ENCODE measurements at regions not wholly inside any gene's neighbourhood (a gene's known extent, or its start where the extent isn't known, plus 50 kb on each side); places are given as distances from the start of the nearest gene placed in this dataset.

DNA sequence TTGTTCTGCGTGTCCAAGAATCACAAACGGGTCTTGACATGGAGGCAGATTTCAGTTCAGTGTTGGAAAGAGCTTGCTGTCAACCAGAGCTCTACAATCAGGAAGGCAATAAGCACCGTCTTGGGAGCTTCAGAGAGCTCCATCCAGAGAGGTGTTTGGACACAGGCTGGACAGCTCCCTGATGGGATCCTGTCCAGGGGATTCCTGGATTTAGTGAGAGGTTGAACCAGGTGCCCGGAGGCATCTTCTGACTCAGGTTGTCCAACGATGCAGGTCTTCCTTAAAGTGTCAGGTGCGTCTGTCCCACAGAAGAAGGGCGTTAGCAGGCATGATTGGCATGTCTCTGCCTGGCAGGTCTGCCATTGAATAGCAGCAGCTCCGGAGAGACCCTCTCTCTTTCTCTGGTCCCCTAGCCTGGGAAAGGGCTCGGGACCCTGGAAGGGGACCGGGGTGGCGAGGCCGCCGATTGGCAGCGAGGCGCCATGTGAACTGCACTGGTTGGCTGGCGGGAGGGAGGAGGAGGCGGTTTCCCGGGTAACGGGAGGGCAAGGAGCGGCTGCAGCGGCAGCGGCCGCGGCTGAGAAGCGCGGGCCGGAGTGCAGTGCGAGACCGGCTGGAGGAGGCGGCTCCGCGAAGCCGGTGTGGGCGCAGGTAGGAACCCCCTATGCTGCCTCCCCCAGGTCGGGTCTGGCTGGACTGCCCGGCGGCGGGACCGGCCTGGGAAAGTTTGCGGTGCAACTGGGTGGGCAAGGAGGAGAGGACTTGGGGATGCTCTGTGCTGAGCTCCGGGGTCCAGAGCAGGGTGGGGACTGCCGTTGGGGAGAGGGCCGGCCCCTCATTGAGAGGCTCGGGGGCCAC lies 104.1 kb upstream of the E2F8 start:
- Histone ChIP-seq H4K20me1 (ENCODE audit: control insufficient read depth, insufficient read depth, low read depth, low read length) (no peaks in the 10 kb centered on the region), H3F3A (ENCODE audit: control insufficient read depth, insufficient read depth) (no peaks in the 10 kb centered on the region), H3K36me3 (ENCODE audit: control insufficient read depth, low read length) (no peaks in the 10 kb centered on the region), H3K4me3 (ENCODE audit: low read length) (no peak overlapping the region), H3K27me3 (ENCODE audit: control insufficient read depth, low read length) (peaks cover 45% of the 10 kb centered on the region), H3K79me2 (ENCODE audit: control insufficient read depth, low read length) (no peaks in the 10 kb centered on the region), H3K4me1 (ENCODE audit: control insufficient read depth, low read length) (no peaks in the 10 kb centered on the region), H3K9me3 (ENCODE audit: control insufficient read depth, insufficient read depth, low read length) (no peaks in the 10 kb centered on the region), H3K27ac (ENCODE audit: low read depth, low read length) (no peak overlapping the region), H3K4me2 (ENCODE audit: low read length) (no peak overlapping the region), H3K9me2 (replicated peaks; ENCODE audit: control insufficient read depth, low read length) (no peaks in the 10 kb centered on the region)
- no peak for TF ChIP-seq EZH2phosphoT487 (IDR thresholded peaks at IDR 0.05; ENCODE audit: borderline replicate concordance, low read length)

DNA sequence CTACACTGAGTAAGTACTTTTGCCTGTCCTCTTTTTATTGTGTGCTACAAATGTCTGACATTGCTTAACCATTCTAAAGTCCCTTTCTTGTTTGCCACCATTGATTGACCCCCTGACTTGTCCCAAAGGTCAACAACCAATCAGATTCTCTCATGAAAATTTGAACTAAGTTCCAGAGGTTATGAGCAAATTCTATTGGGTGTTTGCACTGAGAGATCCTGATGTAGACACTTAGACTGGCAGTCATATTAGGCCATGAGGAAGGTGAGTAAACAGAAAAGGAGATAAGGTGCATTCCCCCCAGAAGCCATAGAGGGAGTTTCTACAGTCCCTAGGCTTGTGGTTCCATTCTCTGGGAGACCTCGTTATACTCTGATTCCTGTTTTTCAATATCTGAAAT lies 101.3 kb upstream of the E2F8 start:
- Histone ChIP-seq H3K27ac (ENCODE audit: low read depth, low read length) (no peak overlapping the region), H3K9me3 (ENCODE audit: control insufficient read depth, insufficient read depth, low read length) (no peaks in the 10 kb centered on the region), H4K20me1 (ENCODE audit: control insufficient read depth, insufficient read depth, low read depth, low read length) (no peaks in the 10 kb centered on the region), H3F3A (ENCODE audit: control insufficient read depth, insufficient read depth) (no peaks in the 10 kb centered on the region), H3K4me2 (ENCODE audit: low read length) (no peak overlapping the region), H3K27me3 (ENCODE audit: control insufficient read depth, low read length) (peaks cover 29% of the 10 kb centered on the region), H3K4me3 (ENCODE audit: low read length) (no peak overlapping the region), H3K36me3 (ENCODE audit: control insufficient read depth, low read length) (no peaks in the 10 kb centered on the region), H3K9me2 (replicated peaks; ENCODE audit: control insufficient read depth, low read length) (no peaks in the 10 kb centered on the region), H3K79me2 (ENCODE audit: control insufficient read depth, low read length) (no peaks in the 10 kb centered on the region), H3K4me1 (ENCODE audit: control insufficient read depth, low read length) (no peaks in the 10 kb centered on the region)
- TF ChIP-seq, protein P1, sequence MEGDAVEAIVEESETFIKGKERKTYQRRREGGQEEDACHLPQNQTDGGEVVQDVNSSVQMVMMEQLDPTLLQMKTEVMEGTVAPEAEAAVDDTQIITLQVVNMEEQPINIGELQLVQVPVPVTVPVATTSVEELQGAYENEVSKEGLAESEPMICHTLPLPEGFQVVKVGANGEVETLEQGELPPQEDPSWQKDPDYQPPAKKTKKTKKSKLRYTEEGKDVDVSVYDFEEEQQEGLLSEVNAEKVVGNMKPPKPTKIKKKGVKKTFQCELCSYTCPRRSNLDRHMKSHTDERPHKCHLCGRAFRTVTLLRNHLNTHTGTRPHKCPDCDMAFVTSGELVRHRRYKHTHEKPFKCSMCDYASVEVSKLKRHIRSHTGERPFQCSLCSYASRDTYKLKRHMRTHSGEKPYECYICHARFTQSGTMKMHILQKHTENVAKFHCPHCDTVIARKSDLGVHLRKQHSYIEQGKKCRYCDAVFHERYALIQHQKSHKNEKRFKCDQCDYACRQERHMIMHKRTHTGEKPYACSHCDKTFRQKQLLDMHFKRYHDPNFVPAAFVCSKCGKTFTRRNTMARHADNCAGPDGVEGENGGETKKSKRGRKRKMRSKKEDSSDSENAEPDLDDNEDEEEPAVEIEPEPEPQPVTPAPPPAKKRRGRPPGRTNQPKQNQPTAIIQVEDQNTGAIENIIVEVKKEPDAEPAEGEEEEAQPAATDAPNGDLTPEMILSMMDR (IDR thresholded peaks at IDR 0.05; ENCODE audit: low read depth, low read length, poor library complexity, severe bottlenecking): no peak
- TF ChIP-seq EZH2phosphoT487 (IDR thresholded peaks at IDR 0.05; ENCODE audit: borderline replicate concordance, low read length): no peak

DNA sequence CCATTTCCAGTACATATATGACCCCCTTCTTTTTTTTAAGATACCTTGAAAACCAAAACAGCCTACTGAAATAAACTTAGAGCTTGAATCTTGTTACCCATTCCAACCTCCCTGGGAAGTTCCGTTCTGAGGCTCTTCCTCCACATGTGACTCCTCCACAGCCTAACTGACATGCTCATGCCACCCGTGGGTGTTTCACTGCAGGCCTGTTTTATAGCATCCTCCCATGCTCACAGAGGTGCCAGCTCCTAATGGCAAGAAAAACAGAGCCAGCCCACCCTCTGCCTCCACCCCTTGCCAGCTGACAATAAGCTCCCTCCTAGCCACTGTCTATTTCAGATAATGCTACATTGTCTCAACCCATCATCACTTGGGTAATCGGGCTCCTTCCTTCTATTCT lies 97.6 kb upstream of the E2F8 start:
- Histone ChIP-seq H3F3A (ENCODE audit: control insufficient read depth, insufficient read depth) (no peaks in the 10 kb centered on the region), H3K4me3 (ENCODE audit: low read length) (no peak overlapping the region), H3K4me1 (ENCODE audit: control insufficient read depth, low read length) (no peaks in the 10 kb centered on the region), H3K4me2 (ENCODE audit: low read length) (no peak overlapping the region), H3K27me3 (ENCODE audit: control insufficient read depth, low read length) (peaks cover 15% of the 10 kb centered on the region; the same call in 1 of the 2 replicates), H3K9me2 (replicated peaks; ENCODE audit: control insufficient read depth, low read length) (no peaks in the 10 kb centered on the region), H3K36me3 (ENCODE audit: control insufficient read depth, low read length) (no peaks in the 10 kb centered on the region), H3K9me3 (ENCODE audit: control insufficient read depth, insufficient read depth, low read length) (no peaks in the 10 kb centered on the region), H3K27ac (ENCODE audit: low read depth, low read length) (no peak overlapping the region), H4K20me1 (ENCODE audit: control insufficient read depth, insufficient read depth, low read depth, low read length) (no peaks in the 10 kb centered on the region), H3K79me2 (ENCODE audit: control insufficient read depth, low read length) (no peaks in the 10 kb centered on the region)
- TF ChIP-seq, protein P1 (IDR thresholded peaks at IDR 0.05; ENCODE audit: low read depth, low read length, poor library complexity, severe bottlenecking): no peak
- TF ChIP-seq EZH2phosphoT487 (IDR thresholded peaks at IDR 0.05; ENCODE audit: borderline replicate concordance, low read length): no peak

DNA sequence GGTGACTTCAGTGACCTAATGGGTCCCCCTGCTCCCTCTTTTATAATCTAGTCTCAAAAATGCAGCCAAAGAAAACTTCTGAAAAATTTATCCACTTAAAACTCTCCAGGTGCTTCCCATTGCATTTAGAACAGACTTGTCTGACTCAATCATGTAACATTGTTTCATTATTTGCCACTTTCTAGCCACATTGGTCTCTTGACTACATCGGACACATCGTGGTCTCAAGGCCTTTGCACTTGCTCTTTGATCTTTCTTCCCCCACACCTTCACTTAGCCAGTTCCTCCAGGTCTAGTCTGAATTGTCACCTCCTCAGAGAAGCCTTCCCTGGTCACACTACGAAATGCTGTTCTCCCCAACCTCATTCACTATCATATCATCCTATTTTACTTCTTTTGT lies 97.0 kb upstream of the E2F8 start:
- no peak overlapping the region for H3K27ac ChIP-seq (ENCODE audit: low read depth, low read length)
- no peaks in the 10 kb centered on the region for H3K9me3 ChIP-seq (ENCODE audit: control insufficient read depth, insufficient read depth, low read length)
- no peaks in the 10 kb centered on the region for H3K4me1 ChIP-seq (ENCODE audit: control insufficient read depth, low read length)
- H3K79me2 ChIP-seq (ENCODE audit: control insufficient read depth, low read length): no peaks in the 10 kb centered on the region
- H3K4me3 ChIP-seq (ENCODE audit: low read length): no peak overlapping the region
- peaks cover 15% of the 10 kb centered on the region; the same call in 1 of the 2 replicates for H3K27me3 ChIP-seq (ENCODE audit: control insufficient read depth, low read length)
- no peak for TF ChIP-seq EZH2phosphoT487 (IDR thresholded peaks at IDR 0.05; ENCODE audit: borderline replicate concordance, low read length)
- TF ChIP-seq, protein P1 (IDR thresholded peaks at IDR 0.05; ENCODE audit: low read depth, low read length, poor library complexity, severe bottlenecking): no peak
- H3K36me3 ChIP-seq (ENCODE audit: control insufficient read depth, low read length): no peaks in the 10 kb centered on the region
- H3K9me2 ChIP-seq (replicated peaks; ENCODE audit: control insufficient read depth, low read length): no peaks in the 10 kb centered on the region
- H3K4me2 ChIP-seq (ENCODE audit: low read length): no peak overlapping the region
- H4K20me1 ChIP-seq (ENCODE audit: control insufficient read depth, insufficient read depth, low read depth, low read length): no peaks in the 10 kb centered on the region
- H3F3A ChIP-seq (ENCODE audit: control insufficient read depth, insufficient read depth): no peaks in the 10 kb centered on the region
